ENCODE measurements at regions not wholly inside any gene's neighbourhood (a gene's known extent, or its start where the extent isn't known, plus 50 kb on each side); places are given as distances from the start of the nearest gene placed in this dataset.

DNA sequence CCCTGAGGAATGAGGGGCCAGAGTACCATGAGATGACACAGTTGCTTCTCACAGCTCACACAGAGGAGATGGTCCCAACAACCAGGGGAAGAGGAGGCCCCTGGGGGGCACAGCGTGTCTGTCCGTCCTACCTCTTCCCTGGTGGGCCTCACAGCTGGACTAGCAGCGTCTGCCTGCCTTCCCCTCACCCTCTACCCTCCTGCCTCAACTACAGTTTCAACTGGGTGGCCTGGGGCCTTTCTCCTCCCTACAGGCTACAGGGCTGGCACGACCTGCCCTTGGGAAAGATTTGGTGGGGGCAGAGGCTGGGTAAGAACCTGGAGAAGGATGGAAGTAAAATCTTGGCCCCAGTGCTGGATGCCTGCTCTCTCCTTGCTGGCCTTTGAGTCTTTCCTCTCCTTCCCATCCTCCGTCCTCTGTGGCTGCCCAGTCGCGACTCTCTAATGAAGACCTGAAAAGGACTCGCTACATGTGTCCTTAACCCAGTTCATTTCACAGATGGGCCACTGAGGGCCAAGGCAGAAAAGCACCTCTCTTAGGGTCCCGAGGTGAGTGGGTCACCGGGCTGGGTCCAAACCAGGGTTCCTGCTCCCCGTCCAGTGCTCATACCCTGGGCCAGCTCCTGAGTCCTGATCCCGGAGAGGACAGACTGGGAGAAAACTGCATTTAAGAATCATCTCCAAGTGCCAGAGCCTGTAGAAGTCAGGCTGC is 232.5 kb downstream of the BCL11B start:
- no peak for DNase-seq

DNA sequence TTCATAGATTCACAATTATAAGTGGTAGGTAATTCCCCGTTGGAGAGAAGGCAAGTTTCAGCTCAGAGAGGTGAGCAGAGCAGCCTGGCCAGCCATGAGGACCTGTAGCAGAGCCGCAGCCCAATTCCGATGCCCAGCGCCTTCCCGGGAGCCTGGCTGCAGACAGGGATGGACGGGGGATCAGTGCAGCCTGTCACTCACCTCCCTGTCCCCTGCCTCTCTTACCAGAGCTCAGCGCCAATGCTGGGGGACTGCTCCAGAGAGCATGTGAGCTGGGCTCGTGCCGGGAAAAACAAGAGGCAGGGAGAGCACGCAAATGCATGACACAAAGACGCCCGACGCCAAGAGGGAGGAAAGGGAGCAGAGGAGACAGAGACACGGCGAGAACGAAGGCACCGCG is 231.9 kb downstream of the BCL11B start:
- no peak for DNase-seq

DNA sequence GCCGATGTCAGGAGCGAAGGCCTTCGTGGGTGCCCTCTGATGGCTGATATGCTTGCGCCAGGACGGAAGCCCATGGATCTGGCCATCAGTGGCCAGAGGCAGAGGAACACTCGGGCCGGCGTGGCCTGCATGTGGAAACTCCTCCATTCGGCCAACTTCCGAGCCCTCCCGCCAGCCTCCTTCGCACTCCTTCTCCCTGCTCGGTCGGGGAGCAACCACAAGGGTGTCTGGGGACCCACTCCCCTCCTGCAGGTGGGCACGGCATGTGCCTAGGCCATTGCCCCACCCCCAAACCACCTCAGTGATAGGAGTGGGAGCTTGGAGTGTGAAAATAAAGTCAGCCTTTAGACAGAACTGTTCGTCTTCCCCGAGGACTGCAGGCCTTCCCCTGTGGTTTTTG is 231.3 kb downstream of the BCL11B start:
- DNase-seq = no peak

DNA sequence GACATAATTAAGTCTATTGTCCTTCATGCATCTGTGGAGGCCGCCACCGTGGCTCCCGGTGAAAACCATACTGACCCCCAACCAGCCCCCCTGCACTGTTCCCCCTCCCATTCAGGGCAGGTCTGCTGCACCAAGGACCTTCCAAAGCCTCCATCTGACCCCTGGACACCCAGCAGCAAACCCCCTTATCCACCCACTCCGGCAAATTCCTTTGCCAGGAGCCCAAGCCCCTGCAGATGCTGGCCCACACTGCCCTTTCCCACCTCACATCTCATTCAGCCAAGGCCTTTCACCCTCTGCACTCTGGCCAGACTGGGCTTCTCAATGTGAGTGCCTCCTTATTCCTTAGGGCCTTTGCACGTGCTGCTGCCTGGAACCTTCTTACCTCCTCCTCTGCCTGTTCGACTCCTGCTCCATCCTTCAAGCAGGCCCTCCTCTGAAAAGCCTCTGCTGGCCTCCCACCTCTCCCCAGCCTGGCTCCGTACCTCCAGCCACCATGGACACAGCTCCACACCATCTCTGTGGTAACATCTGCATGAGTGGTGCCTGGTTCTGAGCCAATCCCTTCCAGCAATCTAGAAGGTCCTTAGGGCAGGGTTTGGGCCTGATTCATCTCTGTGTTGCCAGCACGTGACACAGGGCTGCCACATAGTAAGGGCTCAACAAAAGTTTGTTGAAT is 230.7 kb downstream of the BCL11B start:
- DNase-seq = no peak

DNA sequence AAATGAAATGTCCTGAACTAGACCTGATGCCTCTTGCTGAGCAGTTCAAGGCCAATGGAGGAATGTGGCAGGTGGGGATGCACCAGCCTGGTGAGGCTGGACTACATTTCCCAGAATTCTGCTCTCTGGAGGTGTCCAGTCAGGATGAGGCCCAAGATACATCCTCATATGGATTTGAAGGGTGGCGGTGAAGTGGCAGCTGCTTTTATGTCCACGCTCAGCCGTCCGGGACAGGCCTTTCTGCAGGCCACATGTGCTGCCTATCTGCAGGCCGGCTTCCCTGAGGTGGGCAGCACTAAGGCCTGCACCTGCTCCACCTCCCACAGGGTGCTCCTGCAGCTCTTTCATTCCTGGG is 230.2 kb downstream of the BCL11B start:
- DNase-seq = no peak

DNA sequence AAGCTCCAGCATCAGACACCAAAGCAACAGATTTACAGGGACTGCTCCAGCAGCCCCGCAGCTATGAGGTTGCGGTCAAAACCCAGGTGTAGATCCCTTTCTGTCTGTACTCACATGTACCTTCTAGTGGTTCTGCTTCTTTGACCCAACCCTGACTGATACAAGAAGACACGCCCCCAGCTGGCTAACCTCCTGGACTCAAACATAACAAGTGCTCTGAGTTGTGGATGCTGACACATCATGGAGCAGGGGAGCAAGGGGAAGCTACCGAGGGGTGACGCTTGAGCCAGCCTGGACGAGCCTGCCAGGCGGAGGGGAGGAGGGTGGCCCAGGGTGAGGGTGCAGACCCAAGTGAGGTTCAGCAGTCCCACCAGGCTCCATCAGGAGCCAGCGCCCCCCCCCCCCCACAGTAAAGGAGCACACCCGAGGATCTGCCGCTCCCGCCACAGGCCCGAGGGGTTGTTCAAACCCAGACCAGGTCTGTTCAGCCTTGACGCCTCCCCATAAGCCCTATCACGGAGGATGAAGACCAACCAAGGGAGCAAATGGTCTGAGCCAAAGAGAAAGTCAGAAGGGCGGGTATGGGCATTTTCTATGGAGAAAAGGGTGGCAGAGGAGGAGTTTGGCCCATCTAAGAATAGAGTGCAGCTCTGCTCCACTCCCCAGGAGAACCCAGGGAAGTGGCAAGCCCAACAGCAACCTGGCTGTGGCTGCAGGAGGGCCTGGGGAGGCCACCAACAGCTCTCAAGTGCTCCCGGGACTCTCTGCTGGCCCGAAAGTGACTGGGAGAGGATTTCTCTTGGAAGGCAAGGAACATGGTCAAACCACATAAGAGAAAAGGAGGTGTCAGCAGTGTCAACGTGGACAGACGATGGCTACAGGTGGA is 229.4 kb downstream of the BCL11B start:
- DNase-seq = no peak

DNA sequence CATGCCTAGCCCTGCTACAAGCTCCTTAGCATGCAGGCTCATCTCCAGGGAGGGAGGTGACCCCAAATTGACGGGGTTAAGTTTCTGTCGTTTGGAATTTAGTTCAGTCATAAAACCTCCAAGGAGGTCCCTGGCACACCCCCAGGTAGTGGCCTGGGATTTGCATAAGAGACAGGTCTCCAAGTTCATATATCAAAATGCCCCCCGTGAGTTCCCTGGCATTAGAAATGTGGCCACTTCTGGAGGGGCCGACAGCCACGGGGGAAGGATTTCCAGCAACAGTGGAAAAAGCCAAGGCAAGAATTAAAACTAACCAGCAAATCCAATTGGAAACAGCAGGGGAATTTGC is 228.8 kb downstream of the BCL11B start:
- DNase-seq = no peak

DNA sequence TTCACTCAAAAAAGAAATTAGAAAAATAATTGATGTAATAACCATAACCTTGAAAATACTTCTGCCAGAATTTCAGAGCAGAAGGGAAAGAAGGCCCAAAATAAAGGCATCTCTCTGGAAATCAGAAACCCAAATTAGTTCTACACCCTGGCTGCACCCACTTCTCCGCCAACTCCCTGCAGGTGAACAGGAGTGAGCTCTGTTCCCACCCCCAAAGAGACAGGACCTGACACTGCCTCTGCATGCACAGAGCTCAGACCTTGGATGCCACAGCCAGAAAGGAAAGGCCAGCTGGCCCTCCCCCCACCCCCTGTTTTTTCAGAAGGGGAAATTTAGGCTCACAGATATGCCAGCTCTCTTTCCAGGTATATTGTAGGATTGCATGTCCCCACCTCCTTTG is 228.2 kb downstream of the BCL11B start:
- DNase-seq = no peak

DNA sequence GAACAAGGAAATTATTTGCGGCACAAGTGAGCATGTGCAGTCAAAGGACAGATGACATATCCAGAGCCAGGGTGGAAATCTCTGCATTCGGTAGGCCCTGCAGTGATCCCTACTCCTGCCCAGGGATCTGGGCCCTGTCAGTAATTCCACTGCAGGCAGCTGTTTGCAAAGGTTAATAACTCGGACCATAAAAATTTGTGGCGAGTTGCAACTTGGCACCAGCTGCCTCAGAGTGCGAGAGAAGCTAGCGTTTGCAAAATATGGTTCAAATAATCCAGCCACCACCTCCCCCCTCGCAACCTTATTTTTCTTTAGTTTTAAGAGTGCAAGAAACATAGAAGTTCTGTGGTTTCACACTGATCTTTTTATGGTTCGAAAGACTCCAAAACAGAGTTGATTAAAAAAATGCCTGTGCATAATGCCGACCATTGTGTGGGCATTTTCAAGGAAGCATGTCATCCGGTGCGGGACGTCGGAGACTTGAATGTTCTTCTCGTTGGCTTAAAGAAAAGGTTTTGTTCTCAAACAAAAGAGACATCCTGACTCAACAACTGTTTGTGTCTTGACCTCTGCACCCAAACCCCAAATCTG is 224.5 kb downstream of the BCL11B start:
- DNase-seq = no peak

DNA sequence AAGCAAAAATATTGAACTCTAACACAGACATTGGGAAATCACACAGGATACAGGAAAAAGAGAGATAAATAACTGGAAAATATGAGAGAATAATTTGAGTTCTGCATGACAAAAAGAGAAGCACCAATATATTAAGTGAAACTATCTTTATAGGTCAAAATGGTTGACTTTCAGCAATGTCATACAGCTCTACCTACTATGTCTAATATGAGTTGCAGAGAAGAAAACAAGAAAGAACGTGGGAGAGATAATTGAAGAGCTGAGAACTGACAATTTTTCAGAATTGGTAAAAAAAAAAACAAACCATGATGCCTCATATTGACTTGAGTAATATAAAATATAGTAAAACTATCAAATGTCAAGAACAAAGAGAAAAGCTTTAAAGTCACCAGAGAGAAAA is 221.7 kb downstream of the BCL11B start:
- no peak for DNase-seq

DNA sequence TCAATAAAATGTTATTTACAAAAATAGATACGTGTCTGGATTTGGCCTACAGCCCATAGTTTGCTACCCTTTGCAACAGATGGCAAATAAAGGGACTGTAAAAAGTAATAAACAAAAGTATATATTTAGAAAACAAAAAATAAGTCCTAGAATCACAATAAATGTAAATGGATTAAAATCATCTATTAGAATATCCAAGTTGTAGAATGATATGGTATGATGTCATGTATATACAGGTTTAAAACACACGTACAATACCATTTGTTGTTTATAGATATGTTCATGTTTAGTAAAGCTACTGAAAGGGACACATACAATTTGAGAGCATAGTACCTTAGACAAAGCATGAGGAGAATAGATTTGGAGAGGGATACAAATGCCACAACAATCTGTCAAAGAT is 219.5 kb downstream of the BCL11B start:
- DNase-seq = no peak

DNA sequence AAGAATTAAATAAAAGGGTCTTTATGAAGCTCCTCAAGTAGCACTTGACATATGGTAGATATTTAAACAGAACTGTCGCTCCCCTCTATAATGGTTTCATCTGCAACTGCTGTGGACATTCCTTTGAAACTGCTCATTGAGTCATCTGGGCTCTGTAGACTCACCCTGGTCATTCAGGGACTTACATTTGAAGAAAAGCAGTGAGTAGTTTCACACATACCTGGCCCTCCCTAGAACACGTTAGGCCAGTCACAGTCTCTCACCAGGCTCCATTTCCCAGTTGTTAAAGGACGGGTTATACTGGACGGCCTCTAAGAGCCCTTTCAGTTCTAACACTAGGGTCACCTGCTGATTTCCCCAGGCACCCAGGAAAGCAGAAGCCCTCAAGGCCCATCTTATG is 217.0 kb downstream of the BCL11B start:
- DNase-seq = no peak

DNA sequence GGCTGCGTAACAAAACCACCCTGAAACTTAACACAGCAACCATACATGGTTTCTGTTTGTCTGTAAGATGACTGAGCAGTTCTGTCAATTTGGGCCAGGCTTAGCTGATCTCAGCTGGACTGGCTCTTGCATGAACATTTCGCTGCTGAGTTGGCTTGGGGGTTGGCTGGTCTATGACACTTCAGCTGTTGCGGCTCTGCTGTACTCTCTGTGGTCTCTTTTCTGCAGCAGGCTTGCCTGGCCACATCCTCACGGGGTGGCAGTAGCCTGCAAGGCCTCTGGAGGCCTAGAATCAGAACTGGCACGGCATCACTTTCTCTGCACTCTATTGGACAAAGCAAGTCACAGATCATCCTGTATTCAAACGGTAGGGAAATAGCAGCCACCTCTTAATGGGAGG is 216.2 kb downstream of the BCL11B start:
- no peak for DNase-seq

DNA sequence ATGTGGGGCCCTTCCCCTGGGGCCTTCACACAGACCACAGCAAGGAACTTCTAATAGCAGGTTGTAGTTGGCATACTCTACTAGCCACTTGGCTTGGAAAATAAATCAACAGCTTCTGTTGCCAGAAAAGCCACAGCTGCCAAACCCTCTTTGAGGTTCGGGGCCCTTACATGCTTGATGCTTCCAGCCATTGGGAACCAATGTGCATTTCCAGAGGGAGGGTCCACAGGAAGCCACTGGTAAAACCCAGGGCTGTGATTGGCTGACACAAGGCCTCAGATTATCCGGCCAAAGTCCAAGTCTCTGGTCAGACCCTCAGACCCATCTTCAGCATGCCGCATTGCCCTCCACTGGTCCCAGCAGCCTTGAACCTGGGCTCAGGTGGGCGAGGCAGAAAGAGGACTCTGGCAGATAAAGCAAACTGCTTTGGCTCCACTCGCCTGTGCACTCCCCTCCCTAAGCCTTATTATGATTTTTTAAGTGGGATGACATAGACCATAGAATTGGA is 214.4 kb downstream of the BCL11B start:
- DNase-seq = no peak

DNA sequence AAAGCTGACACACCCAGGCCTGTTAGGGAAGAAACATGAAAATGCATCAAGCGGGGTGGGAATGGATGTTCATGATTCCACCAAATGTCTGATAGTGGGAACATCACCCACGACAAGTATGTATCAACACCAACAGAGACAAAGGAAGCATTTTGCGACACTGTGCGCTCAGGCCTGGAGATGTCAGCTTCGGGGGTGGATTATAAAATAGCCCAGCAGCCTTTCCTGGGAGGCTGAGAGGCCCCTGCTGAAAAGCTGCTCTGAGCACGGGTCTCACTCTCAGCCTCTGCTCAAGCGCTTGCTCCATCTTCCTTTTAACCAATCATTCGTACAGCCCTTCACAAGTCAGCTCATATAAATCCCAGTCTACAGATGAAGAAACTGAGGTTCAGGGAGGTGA is 213.5 kb downstream of the BCL11B start:
- DNase-seq = no peak

DNA sequence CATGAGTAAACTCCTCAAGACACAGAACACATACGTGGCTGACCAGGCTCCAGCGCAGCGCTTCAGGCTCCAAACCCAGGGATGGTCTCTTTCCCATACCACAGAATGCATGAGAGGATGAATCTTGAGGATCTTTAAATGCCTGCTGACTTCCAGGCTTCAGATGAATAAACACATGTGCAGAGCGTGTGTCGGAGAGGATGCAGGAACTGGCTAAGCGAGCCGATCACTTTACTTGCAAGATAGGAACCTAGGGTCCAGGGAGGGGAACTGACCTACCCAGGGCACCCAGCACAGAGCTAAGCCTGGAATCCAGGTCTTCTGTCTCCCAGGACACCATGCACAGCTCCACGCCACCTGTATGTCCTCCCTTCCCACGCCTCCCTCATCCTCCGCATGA is 209.8 kb downstream of the BCL11B start:
- DNase-seq = no peak

DNA sequence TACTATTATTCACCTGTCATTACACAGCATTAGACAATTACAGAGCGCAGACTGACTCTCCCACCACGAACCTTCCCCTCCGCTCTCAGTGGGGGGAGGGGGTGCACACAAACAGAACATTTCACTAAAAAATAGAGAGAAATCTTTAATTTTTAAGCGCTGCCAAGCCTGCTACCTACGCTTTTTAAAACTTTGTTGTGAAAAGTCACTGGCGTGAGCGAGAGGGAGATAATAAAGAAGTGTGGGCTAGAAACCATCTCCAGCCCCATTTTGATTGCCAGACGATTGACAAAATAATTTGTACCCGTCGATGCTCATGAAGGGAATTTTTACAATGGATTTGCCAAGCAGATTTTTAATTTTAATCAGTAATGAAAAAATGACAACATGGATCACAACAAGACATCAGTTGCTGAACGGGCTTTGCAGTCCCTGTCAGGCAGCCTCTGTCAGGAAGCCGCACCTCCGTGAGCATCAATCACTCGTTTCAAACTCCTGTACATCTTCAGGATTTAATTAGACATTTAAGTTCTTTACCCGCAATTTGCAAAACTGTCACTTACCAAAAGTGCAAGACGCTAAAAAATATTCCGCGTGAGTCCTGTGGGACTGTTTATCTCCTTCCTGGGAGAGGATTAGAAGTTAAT is 209.1 kb downstream of the BCL11B start:
- no peak for DNase-seq

DNA sequence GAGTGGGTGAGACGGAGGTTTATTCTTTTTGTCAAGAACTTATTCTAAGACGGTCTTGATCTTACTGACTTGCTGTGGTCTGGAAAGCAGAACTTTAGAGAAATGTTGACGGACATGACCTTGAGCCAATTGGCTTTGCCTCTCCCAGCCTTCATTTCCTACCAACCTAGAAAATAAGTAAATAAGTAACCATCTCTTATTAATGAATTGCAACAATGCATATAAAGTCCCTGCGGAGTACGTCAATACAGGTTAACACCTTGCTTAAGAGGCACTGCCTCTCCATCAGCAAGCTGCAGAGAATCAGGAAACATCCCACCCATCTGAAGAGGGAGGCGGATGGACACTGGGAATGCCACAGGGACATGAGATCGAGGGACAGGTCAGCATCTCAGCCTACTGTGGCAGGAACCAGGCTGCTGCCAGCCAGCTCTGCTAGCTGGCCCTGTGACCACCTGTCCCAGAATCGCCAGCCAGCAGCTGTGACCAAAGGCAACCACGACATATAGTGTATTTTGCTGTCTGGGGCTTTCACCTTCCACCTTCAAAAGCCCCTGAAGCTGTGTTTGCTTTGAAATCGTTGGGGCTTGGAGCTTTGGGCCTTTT is 208.3 kb downstream of the BCL11B start:
- no peak for DNase-seq

DNA sequence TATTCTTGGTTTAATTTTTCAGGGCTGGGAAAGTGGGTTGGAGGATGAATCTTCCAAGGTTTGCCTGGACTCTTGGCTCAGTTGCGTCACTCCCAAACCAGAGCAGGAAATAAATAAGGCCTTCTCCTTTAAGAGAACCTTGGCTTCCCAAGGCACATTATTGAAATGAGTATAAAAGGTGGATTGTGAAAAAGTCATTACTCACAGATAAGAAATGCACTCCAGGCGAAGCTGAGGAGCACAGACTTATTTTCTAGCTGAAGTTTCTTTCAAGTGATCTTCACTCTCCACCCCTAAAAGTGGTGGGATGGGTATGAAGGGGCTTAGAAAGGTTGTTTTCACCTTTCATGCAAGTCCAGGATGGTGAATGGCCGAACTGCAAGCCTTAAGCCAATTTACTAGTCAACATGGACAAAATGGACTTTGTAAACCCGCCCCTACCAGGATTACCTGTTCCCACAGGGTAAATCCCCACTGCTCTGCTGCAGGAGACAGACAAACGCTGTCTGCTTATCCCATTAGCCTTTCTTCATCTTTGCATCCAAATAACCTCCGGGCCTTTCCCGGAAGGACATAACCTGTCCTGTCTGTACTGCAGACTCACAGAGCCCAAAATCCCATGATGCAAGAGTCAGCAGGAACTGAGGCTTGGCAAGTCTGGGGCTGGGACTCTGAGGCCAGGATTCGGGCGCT is 207.6 kb downstream of the BCL11B start:
- no peak for DNase-seq

DNA sequence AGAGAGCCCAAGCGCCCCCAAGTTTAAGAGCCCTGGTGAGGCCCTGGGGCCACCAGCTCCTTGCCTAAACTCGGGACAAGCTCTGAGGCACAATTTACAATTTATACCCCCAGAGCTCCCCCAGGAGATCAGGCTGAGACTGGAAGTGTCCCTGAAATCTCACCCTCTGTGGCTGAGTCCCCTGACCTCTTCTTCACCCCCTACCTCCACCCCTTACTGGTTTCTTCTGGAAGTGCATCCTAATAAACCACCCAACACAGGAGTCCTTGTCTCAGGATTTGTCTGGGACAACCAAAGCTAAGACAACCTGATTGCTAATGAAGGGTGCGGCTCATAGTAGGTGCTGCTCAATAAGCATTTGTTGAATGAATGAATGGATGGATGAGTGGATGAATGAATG is 206.4 kb downstream of the BCL11B start:
- no peak for DNase-seq

DNA sequence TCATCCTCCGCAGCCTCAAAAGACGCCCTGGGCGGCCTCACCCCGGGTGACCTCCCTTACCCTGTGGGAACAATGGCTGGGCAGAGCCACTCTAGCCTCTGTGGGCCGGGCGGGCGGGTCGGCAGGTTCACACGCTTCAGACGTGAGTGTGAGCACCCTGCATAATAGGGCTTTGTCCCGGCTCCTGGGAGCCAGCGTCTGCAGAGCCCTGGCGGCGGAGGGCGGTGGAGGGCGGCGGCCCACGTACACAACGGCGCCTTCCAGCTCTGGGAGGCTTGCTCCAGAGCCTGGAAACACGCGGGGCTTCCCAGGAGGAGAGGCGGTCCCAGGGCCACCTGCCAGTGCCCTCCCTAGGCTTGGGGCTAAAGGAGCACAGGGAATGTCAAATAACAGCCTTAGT is 205.6 kb downstream of the BCL11B start:
- no peak for DNase-seq
